ENCODE measurements at regions not wholly inside any gene's neighbourhood (a gene's known extent, or its start where the extent isn't known, plus 50 kb on each side); places are given as distances from the start of the nearest gene placed in this dataset.

DNA sequence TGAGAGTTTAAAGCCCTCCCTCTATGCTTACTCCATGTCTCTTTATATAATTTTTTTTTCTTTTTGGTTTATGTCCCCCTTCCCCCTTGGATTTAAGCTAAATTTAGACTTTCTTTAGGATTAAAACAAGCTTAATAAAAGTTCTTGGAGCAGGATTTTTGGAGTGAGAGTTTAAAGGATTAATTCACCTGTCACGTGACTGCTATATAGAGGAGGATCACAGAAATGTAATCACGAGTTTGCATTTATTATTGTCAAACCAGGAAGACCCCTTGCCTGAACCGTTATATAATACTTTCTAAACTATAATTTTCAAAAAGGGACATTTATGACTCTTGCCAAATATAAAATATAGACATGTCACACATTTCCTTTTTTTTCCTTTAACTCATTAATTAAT, 78.1 kb upstream of the IMMP2L start:
- no peak overlapping the region for H4K8ac ChIP-seq (ENCODE audit: low read depth in 2 of 2, low read length in 2 of 2)
- H4K20me1 ChIP-seq (ENCODE audit: insufficient read depth, low read length) = no peaks in the 10 kb centered on the region
- no peak overlapping the region for H3K9ac ChIP-seq (ENCODE audit: low read depth, low read length)
- H2BK15ac ChIP-seq (ENCODE audit: low read depth, low read length) = no peak overlapping the region
- H2AK5ac ChIP-seq (ENCODE audit: low read depth, low read length) = no peak overlapping the region
- no peaks in the 10 kb centered on the region for H3K27me3 ChIP-seq (ENCODE audit: control insufficient read depth, insufficient read depth, low read length)
- ChIA-PET POLR2A (ENCODE audit: unreplicated experiment) (no interaction called here), CTCF (no interaction called here)
- H3K9me3 ChIP-seq (ENCODE audit: control insufficient read depth, insufficient read depth, low read length) = no peaks in the 10 kb centered on the region
- in situ Hi-C loops (cut with MboI; ENCODE audit: low sequenced_read_pairs) = no loop called here
- intact Hi-C loops (cut with micrococcal nuclease) = no loop called here
- H2AK9ac ChIP-seq (replicated peaks; ENCODE audit: low read depth, low read length, poor library complexity) = no peak overlapping the region
- no peak overlapping the region for H2BK20ac ChIP-seq (ENCODE audit: low read depth, low read length)
- no peaks in the 10 kb centered on the region for H3K36me3 ChIP-seq (ENCODE audit: control insufficient read depth, insufficient read depth, low read length)
- no peak overlapping the region for H2AFZ ChIP-seq (replicated peaks; ENCODE audit: low read length, poor library complexity)
- dilution Hi-C loops (cut with HindIII; ENCODE audit: low sequenced_read_pairs, unreplicated experiment) = no loop called here
- WGBS, 2 experiments (ENCODE audit: extremely low coverage in 2 of 2, insufficient read length in 1 of 2) = no CpG with 5 or more reads among the region's 3 CpGs
- no peak overlapping the region for H4K5ac ChIP-seq (ENCODE audit: low read depth, low read length)
- H4K91ac ChIP-seq (ENCODE audit: insufficient read depth, low read depth, low read length) = no peak overlapping the region
- H3K14ac ChIP-seq (replicated peaks; ENCODE audit: low read depth, low read length) = no peak overlapping the region
- no peak overlapping the region for H3K23ac ChIP-seq (ENCODE audit: low read depth, low read length)
- no peak for ATAC-seq (ENCODE audit: low read depth)
- H2BK5ac ChIP-seq (ENCODE audit: low read depth, low read length, poor library complexity, severe bottlenecking) = no peak overlapping the region
- no peak for TF ChIP-seq RCOR1 (IDR thresholded peaks at IDR 0.05; ENCODE audit: insufficient replicate concordance, low read length)
- no peak for TF ChIP-seq MAZ (IDR thresholded peaks at IDR 0.05; ENCODE audit: borderline replicate concordance, low read depth, low read length)
- no peak for TF ChIP-seq NFE2L2 (IDR thresholded peaks at IDR 0.05; ENCODE audit: low read depth, low read length)
- no peak overlapping the region for H3K4ac ChIP-seq (ENCODE audit: low read depth, low read length)
- H3K4me2 ChIP-seq (ENCODE audit: low read depth, low read length) = no peak overlapping the region; the same call in 1 of the 2 replicates
- H2BK120ac ChIP-seq (ENCODE audit: low read depth, low read length) = no peak overlapping the region
- H3K79me1 ChIP-seq (ENCODE audit: low read depth in 1 of 2, low read length in 2 of 2) = no peaks in the 10 kb centered on the region
- no TSS peak for BruUV-seq (replicated peaks)
- no peak overlapping the region for H3K4me3 ChIP-seq (ENCODE audit: insufficient read depth, low read depth, low read length)
- DNase-seq = no peak
- H3K4me1 ChIP-seq (ENCODE audit: control insufficient read depth, insufficient read depth, low read length) = 0 out of 2 replicates have a peak, but pooled peaks cover 1% of the 10 kb centered on the region
- no peaks in the 10 kb centered on the region for H3K9me1 ChIP-seq (ENCODE audit: insufficient read depth, low read length)
- no peak overlapping the region for H3K18ac ChIP-seq (ENCODE audit: low read depth, low read length)
- no peak overlapping the region for H3K56ac ChIP-seq (ENCODE audit: extremely low read depth, insufficient read depth, low read length)
- H3K27ac ChIP-seq (ENCODE audit: insufficient read depth, low read length) = no peak overlapping the region

Data from IMR-90 (cell line).